OCI-LY3 (cell line): ENCODE measurements at regions not wholly inside any gene's neighbourhood (a gene's known extent, or its start where the extent isn't known, plus 50 kb on each side); places are given as distances from the start of the nearest gene placed in this dataset.

Source experiments
- CTCF ChIP-seq: fragments of 200-600, 300-600 bp; sonication (generic); IDR thresholded peaks from 2 replicates; pipeline ENCODE4 v1.5.1; 2014; ENCODE audit warnings: antibody characterized with exemption, low read length, low read depth
- EZH2phosphoT487 ChIP-seq: fragments of 200-600 bp; shearing (Covaris generic); IDR thresholded peaks from 2 replicates; pipeline ENCODE4 v1.6.1; 2018; ENCODE audit warnings: antibody characterized with exemption, mixed run types, low read depth

GRCh38 chr2:200084036-200084435 lies 128.7 kb downstream of the MAIP1 start:
- no peak for TF ChIP-seq CTCF
- TF ChIP-seq EZH2phosphoT487: no peak
